Hematopoietic multipotent progenitor cell treated with erythropoietin and hydrocortisone succinate and interleukin-3 and kit ligand, for 15 days (in vitro differentiated cells): ENCODE measurements at regions not wholly inside any gene's neighbourhood (a gene's known extent, or its start where the extent isn't known, plus 50 kb on each side); places are given as distances from the start of the nearest gene placed in this dataset.

Experiments
- DNase-seq: peaks from one replicate; pipeline ENCODE4 v3.0.0-alpha.2; 2015; ENCODE audit warnings: low spot score

GRCh38 chr2:2871480-2872308 lies 505.9 kb downstream of the EIPR1 start:
- no peak for DNase-seq

GRCh38 chr2:2870106-2870505 lies 507.5 kb downstream of the EIPR1 start:
- no peak for DNase-seq

GRCh38 chr2:2869553-2869952 lies 508.1 kb downstream of the EIPR1 start:
- DNase-seq = no peak

- no peak for DNase-seq
These were observed 509.5 kb downstream of the EIPR1 start for GRCh38 chr2:2868085-2868484.

GRCh38 chr2:2867397-2867979 lies 510.1 kb downstream of the EIPR1 start:
- no peak for DNase-seq

- DNase-seq = no peak
These were observed 511.2 kb downstream of the EIPR1 start for GRCh38 chr2:2866459-2866858.

- no peak for DNase-seq
These were observed 515.2 kb downstream of the EIPR1 start for GRCh38 chr2:2862386-2862785.

- no peak for DNase-seq
These were observed 515.9 kb downstream of the EIPR1 start for GRCh38 chr2:2861666-2862240.

- DNase-seq = no peak
These were observed 516.9 kb downstream of the EIPR1 start for GRCh38 chr2:2860589-2861300.

GRCh38 chr2:2859732-2860131 lies 517.9 kb downstream of the EIPR1 start:
- DNase-seq = no peak

GRCh38 chr2:2859164-2859563 lies 518.5 kb downstream of the EIPR1 start:
- DNase-seq = no peak

- no peak for DNase-seq
These were observed 520.7 kb downstream of the EIPR1 start for GRCh38 chr2:2856723-2857415.

GRCh38 chr2:2855297-2855696 lies 522.3 kb downstream of the EIPR1 start:
- DNase-seq = no peak

- no peak for DNase-seq
These were observed 522.3 kb upstream of the MYT1L start for GRCh38 chr2:2853346-2853745.

- DNase-seq = no peak
These were observed 521.0 kb upstream of the MYT1L start for GRCh38 chr2:2851806-2852777.

- DNase-seq = no peak
These were observed 520.2 kb upstream of the MYT1L start for GRCh38 chr2:2851316-2851715.

- DNase-seq = no peak
These were observed 519.8 kb upstream of the MYT1L start for GRCh38 chr2:2850859-2851258.

GRCh38 chr2:2850218-2850755 lies 519.2 kb upstream of the MYT1L start:
- no peak for DNase-seq

GRCh38 chr2:2849464-2850217 lies 518.6 kb upstream of the MYT1L start:
- DNase-seq = no peak
